PC-9 (cell line): ENCODE measurements at regions not wholly inside any gene's neighbourhood (a gene's known extent, or its start where the extent isn't known, plus 50 kb on each side); places are given as distances from the start of the nearest gene placed in this dataset.

Experiments used
- CTCF ChIP-seq: fragments of 200-600 bp; sonication (generic); conservative IDR thresholded peaks from 2 replicates; pipeline ENCODE4 v1.6.1; 2017; ENCODE audit warnings: mixed run types, antibody characterized with exemption, mild to moderate bottlenecking, moderate library complexity
- EZH2 ChIP-seq: fragments of 200-600 bp; sonication (generic); IDR thresholded peaks from 2 replicates; pipeline ENCODE4 v1.8.0; 2017; ENCODE audit warnings: antibody characterized with exemption, low read depth

GRCh38 chr3:163043074-163043473 is 1546.5 kb downstream of the OTOL1 start:
- TF ChIP-seq CTCF (peak; percentile 51), EZH2 (no peak)
